ENCODE measurements at regions not wholly inside any gene's neighbourhood (a gene's known extent, or its start where the extent isn't known, plus 50 kb on each side); places are given as distances from the start of the nearest gene placed in this dataset.
"Not testable (repeated sequence)": the region's sequence is repeated elsewhere in the genome, so short reads cannot be mapped to it uniquely, and the experiment has no call there.

- not testable (repeated sequence) for DNase-seq
Observed at GRCh38 chr4:43637893-43638292, 745.4 kb downstream of the GRXCR1 start.

- no peak for DNase-seq
Observed at GRCh38 chr4:43651991-43652390, 759.5 kb downstream of the GRXCR1 start.

- not testable (repeated sequence) for DNase-seq
Observed at GRCh38 chr4:43659547-43659946, 767.0 kb downstream of the GRXCR1 start.

- not testable (repeated sequence) for DNase-seq
Observed at GRCh38 chr4:43672265-43672885, 776.2 kb downstream of the KCTD8 start.

- no peak for DNase-seq
Observed at GRCh38 chr4:43680421-43680820, 768.2 kb downstream of the KCTD8 start.

- no peak for DNase-seq
Observed at GRCh38 chr4:43682551-43682950, 766.1 kb downstream of the KCTD8 start.

- DNase-seq, result no peak
Observed at GRCh38 chr4:43690116-43690515, 758.5 kb downstream of the KCTD8 start.

- DNase-seq, result no peak
Observed at GRCh38 chr4:43693876-43694275, 754.7 kb downstream of the KCTD8 start.

GRCh38 chr4:43709443-43709842 is 739.2 kb downstream of the KCTD8 start:
- no peak for DNase-seq

- no peak for DNase-seq
Observed at GRCh38 chr4:43716721-43717395, 731.8 kb downstream of the KCTD8 start.

- no peak for DNase-seq
Observed at GRCh38 chr4:43718369-43718768, 730.2 kb downstream of the KCTD8 start.

- no peak for DNase-seq
Observed at GRCh38 chr4:43732829-43733426, 715.7 kb downstream of the KCTD8 start.

GRCh38 chr4:43742083-43742482 is 706.5 kb downstream of the KCTD8 start:
- DNase-seq, result no peak

GRCh38 chr4:43754566-43754965 is 694.0 kb downstream of the KCTD8 start:
- peak; percentile 29 for DNase-seq

GRCh38 chr4:43757147-43757546 is 691.5 kb downstream of the KCTD8 start:
- no peak for DNase-seq

GRCh38 chr4:43758836-43759235 is 689.8 kb downstream of the KCTD8 start:
- DNase-seq, result no peak

GRCh38 chr4:43763029-43763610 is 685.5 kb downstream of the KCTD8 start:
- DNase-seq, result no peak

GRCh38 chr4:43765514-43765913 is 683.1 kb downstream of the KCTD8 start:
- DNase-seq, result no peak

GRCh38 chr4:43766648-43767047 is 682.0 kb downstream of the KCTD8 start:
- DNase-seq, result no peak

GRCh38 chr4:43776371-43776770 is 672.2 kb downstream of the KCTD8 start:
- peak; percentile 8 for DNase-seq

- no peak for DNase-seq
Observed at GRCh38 chr4:43778187-43778915, 670.3 kb downstream of the KCTD8 start.

GRCh38 chr4:43781125-43781524 is 667.5 kb downstream of the KCTD8 start:
- no peak for DNase-seq

- no peak for DNase-seq
Observed at GRCh38 chr4:43782391-43782790, 666.2 kb downstream of the KCTD8 start.
